Trophoblast cell (in vitro differentiated cells and primary cell): ENCODE measurements at regions not wholly inside any gene's neighbourhood (a gene's known extent, or its start where the extent isn't known, plus 50 kb on each side); places are given as distances from the start of the nearest gene placed in this dataset.

Source experiments
- DNase-seq, 2 donors: peaks; one replicate each; pipeline ENCODE4 v3.0.0-alpha.2; 2016
- H2AFZ ChIP-seq: 2 replicates; pipeline ENCODE4 v1.6.1; 2013; ENCODE audit warnings: low read length, moderate library complexity, mild to moderate bottlenecking; ENCODE audit not compliant: insufficient read depth, poor library complexity
- H2AK5ac ChIP-seq: 2 replicates; pipeline ENCODE4 v1.6.1; 2013; ENCODE audit warnings: mild to moderate bottlenecking, low read length
- H2BK120ac ChIP-seq: 2 replicates; pipeline ENCODE4 v1.6.1; 2013; ENCODE audit warnings: low read length, mild to moderate bottlenecking, moderate library complexity; ENCODE audit not compliant: insufficient read depth, poor library complexity
- H2BK12ac ChIP-seq: 2 replicates; pipeline ENCODE4 v1.6.1; 2013; ENCODE audit warnings: mild to moderate bottlenecking, low read length, moderate library complexity
- H2BK5ac ChIP-seq: 2 replicates; pipeline ENCODE4 v1.6.1; 2013; ENCODE audit warnings: low read length, low read depth, moderate library complexity, mild to moderate bottlenecking; ENCODE audit not compliant: poor library complexity
- H3K14ac ChIP-seq: 2 replicates; pipeline ENCODE4 v1.6.1; 2013; ENCODE audit warnings: mild to moderate bottlenecking, low read length
- H3K18ac ChIP-seq: 2 replicates; pipeline ENCODE4 v1.6.1; 2013; ENCODE audit warnings: mild to moderate bottlenecking, low read length
- H3K23ac ChIP-seq: 2 replicates; pipeline ENCODE4 v1.6.1; 2013; ENCODE audit warnings: low read length
- H3K27ac ChIP-seq: 2 replicates; pipeline ENCODE4 v1.5.1; 2013; ENCODE audit warnings: low read depth, mild to moderate bottlenecking, inconsistent platforms, low read length, moderate library complexity
- H3K27me3 ChIP-seq: 2 replicates; pipeline ENCODE4 v1.6.1; 2013; ENCODE audit warnings: inconsistent platforms, mild to moderate bottlenecking, low read length, moderate library complexity; ENCODE audit not compliant: insufficient read depth
- H3K36me3 ChIP-seq, 2 experiments: 1 replicate in 1 of 2; 2 replicates in 1 of 2; pipeline ENCODE4 v1.6.1; 2013; ENCODE audit warnings: low read length in 2 of 2, mild to moderate bottlenecking in 2 of 2, moderate library complexity in 1 of 2; ENCODE audit not compliant: insufficient read depth in 2 of 2, control insufficient read depth in 1 of 2
- H3K4ac ChIP-seq: 2 replicates; pipeline ENCODE4 v1.6.1; 2013; ENCODE audit warnings: low read depth, mild to moderate bottlenecking, low read length, moderate library complexity
- H3K4me1 ChIP-seq, 2 experiments: 1 replicate in 1 of 2; 2 replicates in 1 of 2; pipeline ENCODE4 v1.6.1; 2013; ENCODE audit warnings: low read length in 2 of 2, mild to moderate bottlenecking in 2 of 2, moderate library complexity in 1 of 2; ENCODE audit not compliant: insufficient read depth in 2 of 2, control insufficient read depth in 1 of 2
- H3K4me2 ChIP-seq: 2 replicates; pipeline ENCODE4 v1.6.1; 2013; ENCODE audit warnings: inconsistent platforms, mild to moderate bottlenecking, low read length, moderate library complexity
- H3K4me3 ChIP-seq: 2 replicates; pipeline ENCODE4 v1.5.1; 2013; ENCODE audit warnings: mild to moderate bottlenecking, low read depth, low read length, inconsistent platforms
- H3K79me1 ChIP-seq: one replicate; pipeline ENCODE4 v1.6.1; 2013; ENCODE audit warnings: low read length
- H3K79me2 ChIP-seq: 2 replicates; pipeline ENCODE4 v1.6.1; 2013; ENCODE audit warnings: low read length, mild to moderate bottlenecking; ENCODE audit not compliant: control insufficient read depth, insufficient read depth, poor library complexity
- H3K9ac ChIP-seq: 2 replicates; pipeline ENCODE4 v1.6.1; 2013; ENCODE audit warnings: mild to moderate bottlenecking, low read length
- H3K9me3 ChIP-seq: 2 replicates; pipeline ENCODE4 v1.6.1; 2013; ENCODE audit warnings: low read depth, mild to moderate bottlenecking, control low read depth, inconsistent platforms, low read length; ENCODE audit not compliant: insufficient read depth
- H4K12ac ChIP-seq: 2 replicates; pipeline ENCODE4 v1.6.1; 2013; ENCODE audit warnings: low read depth, mild to moderate bottlenecking, low read length, moderate library complexity
- H4K8ac ChIP-seq: 2 replicates; pipeline ENCODE4 v1.6.1; 2013; ENCODE audit warnings: low read depth, mild to moderate bottlenecking, low read length, moderate library complexity
- H4K91ac ChIP-seq: one replicate; pipeline ENCODE4 v1.6.1; 2013; ENCODE audit warnings: low read depth, mild to moderate bottlenecking, low read length, moderate library complexity
- WGBS: extraction: QIAGEN DNeasy Blood & Tissue Kit; methylation state at CpG from one replicate; pipeline ENCODE4 v1.1.7; 2013; ENCODE audit warnings: missing lambda C conversion rate; ENCODE audit not compliant: insufficient read length, insufficient coverage; ENCODE audit errors: extremely low coverage; 5-methylcytosine and 5-hydroxymethylcytosine counted together

- H4K8ac ChIP-seq: no peak overlapping the region
- H3K79me1 ChIP-seq: no peaks in the 10 kb centered on the region
- no peak overlapping the region for H3K4me2 ChIP-seq
Measured at GRCh38 chr17:72481572-72481971, 360.8 kb downstream of the SOX9 start.

GRCh38 chr17:72485596-72485995 is 364.8 kb downstream of the SOX9 start:
- H3K4ac ChIP-seq: no peak overlapping the region
- H2BK5ac ChIP-seq: no peak overlapping the region
- H3K9ac ChIP-seq: no peak overlapping the region
- no peak overlapping the region for H3K18ac ChIP-seq
- no peaks in the 10 kb centered on the region for H3K4me1 ChIP-seq
- H2AFZ ChIP-seq: no peak overlapping the region
- no peaks in the 10 kb centered on the region for H3K9me3 ChIP-seq
- no peak for DNase-seq
- no peaks in the 10 kb centered on the region for H3K79me2 ChIP-seq
- no peaks in the 10 kb centered on the region for H3K27me3 ChIP-seq
- H3K79me1 ChIP-seq: no peaks in the 10 kb centered on the region
- no peak overlapping the region for H3K14ac ChIP-seq
- no peak overlapping the region for H3K4me2 ChIP-seq
- no peak overlapping the region for H3K23ac ChIP-seq
- H2BK12ac ChIP-seq: no peak overlapping the region
- H4K8ac ChIP-seq: no peak overlapping the region
- H3K4me3 ChIP-seq: no peak overlapping the region
- no peak overlapping the region for H4K12ac ChIP-seq
- H3K27ac ChIP-seq: no peak overlapping the region
- no peak overlapping the region for H4K91ac ChIP-seq
- no peak overlapping the region for H2BK120ac ChIP-seq
- no CpG with 5 or more reads among the region's 4 CpGs for WGBS
- no peak overlapping the region for H2AK5ac ChIP-seq
- no peaks in the 10 kb centered on the region for H3K36me3 ChIP-seq

More at GRCh38 chr17:72481572-72481971, 360.8 kb downstream of the SOX9 start:
- H2BK5ac ChIP-seq: no peak overlapping the region
- H3K27ac ChIP-seq: no peak overlapping the region
- no peak overlapping the region for H3K4ac ChIP-seq
- no peak overlapping the region for H2BK120ac ChIP-seq
- H3K9ac ChIP-seq: no peak overlapping the region
- no peaks in the 10 kb centered on the region for H3K79me2 ChIP-seq
- H3K36me3 ChIP-seq: no peaks in the 10 kb centered on the region
- H3K27me3 ChIP-seq: no peaks in the 10 kb centered on the region
- no peak overlapping the region for H4K91ac ChIP-seq
- H4K12ac ChIP-seq: no peak overlapping the region
- no CpG with 5 or more reads among the region's 2 CpGs for WGBS
- H3K23ac ChIP-seq: no peak overlapping the region
- no peak overlapping the region for H2AK5ac ChIP-seq
- no peak for DNase-seq
- no peak overlapping the region for H3K18ac ChIP-seq
- H2AFZ ChIP-seq: no peak overlapping the region
- H3K4me1 ChIP-seq: no peaks in the 10 kb centered on the region
- H2BK12ac ChIP-seq: no peak overlapping the region
- H3K4me3 ChIP-seq: no peak overlapping the region
- H3K9me3 ChIP-seq: no peaks in the 10 kb centered on the region
- H3K14ac ChIP-seq: no peak overlapping the region

- no peak overlapping the region for H3K23ac ChIP-seq
Measured at GRCh38 chr17:72486806-72487205, 366.0 kb downstream of the SOX9 start.

GRCh38 chr17:72487731-72488494 is 367.1 kb downstream of the SOX9 start:
- Histone ChIP-seq H4K12ac (no peak overlapping the region), H3K4me2 (no peak overlapping the region), H3K9ac (peak overlapping the region; percentile 36), H3K36me3 (no peaks in the 10 kb centered on the region), H3K14ac (no peak overlapping the region), H3K9me3 (no peaks in the 10 kb centered on the region), H2BK12ac (no peak overlapping the region), H3K4ac (no peak overlapping the region), H2BK5ac (no peak overlapping the region), H3K4me3 (no peak overlapping the region), H3K79me1 (no peaks in the 10 kb centered on the region), H2BK120ac (no peak overlapping the region), H4K91ac (no peak overlapping the region), H3K18ac (no peak overlapping the region), H3K27me3 (no peaks in the 10 kb centered on the region), H4K8ac (no peak overlapping the region), H3K79me2 (no peaks in the 10 kb centered on the region), H2AK5ac (no peak overlapping the region), H3K23ac (no peak overlapping the region), H3K27ac (no peak overlapping the region), H3K4me1 (no peaks in the 10 kb centered on the region), H2AFZ (no peak overlapping the region)
- peak in 1 of 2 donors; percentile 51 for DNase-seq
- WGBS: no CpG with 5 or more reads among the region's 19 CpGs

More at GRCh38 chr17:72486806-72487205, 366.0 kb downstream of the SOX9 start:
- H3K79me1 ChIP-seq: no peaks in the 10 kb centered on the region
- no peak overlapping the region for H3K18ac ChIP-seq
- no peak overlapping the region for H3K4me3 ChIP-seq
- H3K36me3 ChIP-seq: no peaks in the 10 kb centered on the region
- no peaks in the 10 kb centered on the region for H3K27me3 ChIP-seq
- no peak overlapping the region for H4K91ac ChIP-seq
- H2BK120ac ChIP-seq: no peak overlapping the region
- H3K9ac ChIP-seq: no peak overlapping the region
- no peak overlapping the region for H3K4ac ChIP-seq
- no peak overlapping the region for H3K27ac ChIP-seq
- no peak overlapping the region for H2BK12ac ChIP-seq
- H3K79me2 ChIP-seq: no peaks in the 10 kb centered on the region
- H2AK5ac ChIP-seq: no peak overlapping the region
- H2AFZ ChIP-seq: no peak overlapping the region
- DNase-seq: no peak
- H4K8ac ChIP-seq: no peak overlapping the region
- no peak overlapping the region for H3K14ac ChIP-seq
- H2BK5ac ChIP-seq: no peak overlapping the region
- H3K9me3 ChIP-seq: no peaks in the 10 kb centered on the region
- H3K4me2 ChIP-seq: no peak overlapping the region
- H4K12ac ChIP-seq: no peak overlapping the region
- H3K4me1 ChIP-seq: no peaks in the 10 kb centered on the region
